HG03432 (cell line): ENCODE measurements at regions not wholly inside any gene's neighbourhood (a gene's known extent, or its start where the extent isn't known, plus 50 kb on each side); places are given as distances from the start of the nearest gene placed in this dataset.
"Not testable (repeated sequence)": the region's sequence is repeated elsewhere in the genome, so short reads cannot be mapped to it uniquely, and the experiment has no call there.

Experiments
- ATAC-seq: cut with Tn5 transposase; IDR thresholded peaks from one replicate; pipeline ENCODE4 v1.9.1; 2021; ENCODE audit warnings: mild to moderate bottlenecking, moderate library complexity; ENCODE audit not compliant: unreplicated experiment

- ATAC-seq = no peak
Observed at GRCh38 chr2:199575416-199575815, 117.7 kb upstream of the SATB2 start.

- ATAC-seq = no peak
Observed at GRCh38 chr2:199572571-199572970, 114.8 kb upstream of the SATB2 start.

- no peak for ATAC-seq
Observed at GRCh38 chr2:199570934-199571333, 113.2 kb upstream of the SATB2 start.

GRCh38 chr2:199569336-199569735 is 111.6 kb upstream of the SATB2 start:
- no peak for ATAC-seq

GRCh38 chr2:199558156-199558555 is 100.4 kb upstream of the SATB2 start:
- ATAC-seq = no peak

GRCh38 chr2:199556527-199557285 is 99.0 kb upstream of the SATB2 start:
- no peak for ATAC-seq

- no peak for ATAC-seq
Observed at GRCh38 chr2:199554026-199554425, 96.3 kb upstream of the SATB2 start.

- no peak for ATAC-seq
Observed at GRCh38 chr2:199552141-199552540, 94.4 kb upstream of the SATB2 start.

GRCh38 chr2:199543606-199544172 is 86.0 kb upstream of the SATB2 start:
- ATAC-seq = no peak

GRCh38 chr2:199535445-199536177 is 77.9 kb upstream of the SATB2 start:
- peak; percentile 53 for ATAC-seq

GRCh38 chr2:199533873-199534272 is 76.1 kb upstream of the SATB2 start:
- not testable (repeated sequence) for ATAC-seq

- no peak for ATAC-seq
Observed at GRCh38 chr2:199527071-199527470, 69.3 kb upstream of the SATB2 start.

- no peak for ATAC-seq
Observed at GRCh38 chr2:199524689-199525574, 67.2 kb upstream of the SATB2 start.

- ATAC-seq = peak; percentile 87
Observed at GRCh38 chr2:199509403-199509802, 51.7 kb upstream of the SATB2 start.
